Hematopoietic multipotent progenitor cell treated with erythropoietin and hydrocortisone succinate and interleukin-3 and kit ligand, for 6 days (in vitro differentiated cells): ENCODE measurements at regions not wholly inside any gene's neighbourhood (a gene's known extent, or its start where the extent isn't known, plus 50 kb on each side); places are given as distances from the start of the nearest gene placed in this dataset.
A peak's percentile ranks its signal among the peaks of the same experiment; 100 is the strongest.
"Not testable (repeated sequence)": the region's sequence is repeated elsewhere in the genome, so short reads cannot be mapped to it uniquely, and the experiment has no call there.

Source experiments
- DNase-seq: peaks from one replicate; pipeline ENCODE4 v3.0.0-alpha.2; 2015

DNA sequence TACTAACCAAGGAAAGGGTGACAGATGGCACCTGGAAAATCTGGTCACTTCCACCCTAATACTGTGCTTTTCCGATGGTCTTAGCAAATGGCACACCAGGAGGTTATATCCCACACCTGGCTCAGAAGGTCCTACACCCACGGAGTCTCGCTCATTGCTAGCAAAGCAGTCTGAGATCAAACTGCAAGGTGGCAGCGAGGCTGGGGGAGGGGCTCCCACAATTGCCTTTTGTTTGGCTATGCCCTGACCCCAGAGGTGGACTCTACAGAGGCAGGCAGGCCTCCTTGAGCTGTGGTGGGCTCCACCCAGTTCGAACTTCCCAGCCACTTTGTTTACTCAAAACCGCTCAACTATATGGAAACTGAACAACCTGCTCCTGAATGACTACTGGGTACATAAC, 50.3 kb upstream of the UGT2B15 start:
- DNase-seq = not testable (repeated sequence)

DNA sequence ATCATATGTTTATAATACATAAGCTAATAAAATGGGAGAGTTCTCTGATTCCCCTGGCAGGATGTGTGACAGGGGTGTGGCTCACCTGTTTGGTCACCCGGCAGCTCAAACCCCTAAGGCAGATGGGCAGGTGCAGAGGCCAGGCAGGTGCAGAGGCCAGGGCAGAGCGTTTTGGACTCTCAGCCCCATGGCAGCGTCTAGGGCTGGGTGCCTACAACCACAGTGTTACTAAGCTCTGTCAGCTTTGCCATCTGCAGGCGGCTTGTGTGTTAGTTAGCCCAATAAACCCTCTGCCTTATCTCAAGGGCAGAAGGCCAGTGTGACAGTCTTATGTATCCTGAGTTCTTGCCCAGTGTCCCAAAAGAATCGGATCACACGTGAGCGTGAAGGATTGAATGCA, 54.0 kb upstream of the UGT2B15 start:
- DNase-seq = no peak

DNA sequence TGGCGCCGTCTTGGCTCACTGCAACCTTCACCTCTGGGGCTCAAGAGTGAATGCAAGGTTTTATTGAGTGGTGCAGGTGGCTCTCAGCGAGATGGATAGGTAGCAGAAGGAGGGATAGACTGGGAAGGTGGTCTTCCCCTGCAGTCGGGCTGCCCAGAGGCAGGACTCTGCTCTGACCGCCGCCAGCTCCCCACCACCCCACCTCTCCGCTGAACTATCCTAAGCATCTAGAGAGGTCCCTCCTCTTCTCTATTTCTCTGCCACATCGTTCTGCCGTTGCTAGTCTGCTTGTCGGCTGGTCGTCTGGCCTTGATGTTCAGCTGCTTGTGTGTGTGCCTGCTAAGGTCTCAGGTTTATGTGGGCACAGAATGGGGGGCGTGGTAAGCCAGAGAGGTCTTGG, 54.5 kb upstream of the UGT2B15 start:
- DNase-seq = no peak

DNA sequence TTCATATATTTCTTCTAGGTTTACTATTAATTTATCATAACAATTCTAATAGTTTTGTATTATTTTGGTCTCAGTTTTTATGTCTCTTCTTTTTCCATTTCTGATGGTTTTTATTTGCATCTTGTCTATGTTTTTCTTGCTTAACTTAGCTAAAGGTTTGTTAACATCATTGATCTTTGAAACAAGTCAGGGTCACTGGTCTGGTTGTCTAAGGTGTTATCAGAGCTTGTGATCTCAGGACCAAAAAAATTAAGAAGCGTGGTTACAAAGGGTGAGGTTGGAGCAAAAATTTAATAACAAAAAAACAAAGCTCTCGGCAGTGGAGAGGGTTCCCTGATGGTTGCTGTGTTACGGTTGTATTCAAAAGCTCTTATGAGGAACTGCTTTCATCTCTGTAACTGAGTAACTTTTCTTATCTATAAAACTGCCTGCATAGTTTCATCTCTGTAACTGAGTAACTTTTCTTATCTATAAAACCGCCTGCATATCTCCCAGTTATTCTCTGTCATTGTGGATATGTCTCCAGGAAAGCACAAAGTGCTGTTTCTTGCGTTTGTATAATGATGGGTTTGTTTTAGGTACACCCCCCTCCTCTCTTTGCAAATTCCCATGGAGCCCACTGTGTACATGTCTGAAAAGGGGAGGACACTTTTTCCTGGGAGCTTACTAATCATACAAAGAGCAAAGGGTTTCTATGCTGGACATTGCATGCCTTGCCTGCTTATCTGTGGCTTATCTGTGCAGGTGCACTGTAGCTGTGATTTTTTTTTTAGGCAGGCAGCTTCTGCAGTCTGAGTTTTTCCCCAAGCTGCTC, 62.4 kb upstream of the UGT2B15 start:
- peak; percentile 52 for DNase-seq

DNA sequence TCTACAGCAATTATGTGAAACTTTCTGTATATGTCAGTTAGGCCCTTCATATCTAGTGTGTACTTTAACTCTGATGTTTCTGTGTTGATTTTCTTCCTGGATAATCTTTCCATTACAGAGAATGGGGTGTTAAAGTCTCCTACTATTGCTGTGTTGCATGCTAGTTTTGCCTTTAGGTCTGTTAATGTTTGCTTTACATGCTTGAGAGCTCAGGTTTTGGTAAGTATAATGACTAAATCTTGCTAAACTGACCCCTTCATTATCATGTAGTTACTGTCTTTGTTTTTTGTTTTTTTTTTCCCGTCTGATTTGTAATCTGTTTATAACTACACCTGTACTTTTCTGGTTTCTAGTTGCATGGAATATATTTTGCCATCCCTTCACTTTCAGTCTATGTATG, 63.6 kb upstream of the UGT2B15 start:
- DNase-seq = no peak

DNA sequence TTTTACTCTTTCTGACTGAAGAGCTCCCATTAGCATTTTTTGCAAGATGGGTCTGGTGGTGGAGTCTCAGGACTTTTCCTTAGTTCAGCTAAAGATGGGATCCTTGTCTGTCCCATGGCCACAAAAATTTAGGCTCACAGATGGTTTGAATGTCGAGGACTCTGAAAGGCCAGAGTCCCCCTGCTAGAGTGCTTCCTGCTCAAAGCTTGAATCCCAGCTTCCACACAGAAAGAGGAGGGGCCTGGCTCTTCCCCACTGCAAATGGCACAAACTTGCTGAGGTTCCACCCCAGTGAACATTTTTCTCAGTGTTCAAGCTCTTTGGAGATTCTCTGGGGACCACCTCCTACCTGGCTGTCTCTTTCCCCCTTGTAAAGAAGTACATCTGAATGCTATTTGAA, 64.7 kb upstream of the UGT2B15 start:
- no peak for DNase-seq

DNA sequence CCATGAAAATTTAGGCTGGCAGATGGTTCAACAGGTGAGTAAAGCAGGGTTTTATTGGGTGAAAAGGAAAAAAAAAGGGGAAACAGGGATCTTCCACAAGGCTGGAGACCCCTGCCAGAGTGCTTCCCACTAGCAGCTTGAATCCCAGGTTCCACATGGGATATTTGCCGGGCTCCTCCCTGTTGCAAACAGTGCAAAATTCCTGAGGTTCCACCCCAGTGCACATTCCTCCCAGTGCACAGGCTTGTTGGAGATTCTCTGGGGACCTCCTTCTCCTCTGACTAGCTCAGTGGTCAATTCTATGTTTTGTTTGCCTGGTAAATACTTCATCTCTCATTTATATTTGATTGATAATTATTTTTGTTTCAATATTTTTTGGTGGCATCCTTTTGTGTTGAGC, 66.4 kb upstream of the UGT2B15 start:
- no peak for DNase-seq

DNA sequence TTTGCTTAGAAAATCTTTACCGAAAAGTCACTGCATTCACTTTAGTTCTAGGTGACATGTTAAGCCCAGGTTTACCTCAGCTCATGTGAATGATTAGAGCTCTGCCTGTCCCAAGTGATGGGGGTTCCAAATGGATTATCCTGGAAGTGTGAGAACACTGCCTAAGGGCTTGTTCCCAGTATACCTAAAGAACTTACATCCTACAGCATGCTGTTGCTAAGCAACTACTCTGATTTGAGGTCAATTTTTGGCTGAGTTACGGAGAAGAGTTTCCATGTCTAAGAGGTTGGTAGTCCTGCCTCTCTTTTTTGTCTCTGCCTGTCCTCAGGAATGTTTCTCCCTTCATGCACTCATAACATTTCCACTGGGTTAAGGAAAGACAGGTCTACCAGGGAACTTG, 67.6 kb upstream of the UGT2B15 start:
- no peak for DNase-seq

DNA sequence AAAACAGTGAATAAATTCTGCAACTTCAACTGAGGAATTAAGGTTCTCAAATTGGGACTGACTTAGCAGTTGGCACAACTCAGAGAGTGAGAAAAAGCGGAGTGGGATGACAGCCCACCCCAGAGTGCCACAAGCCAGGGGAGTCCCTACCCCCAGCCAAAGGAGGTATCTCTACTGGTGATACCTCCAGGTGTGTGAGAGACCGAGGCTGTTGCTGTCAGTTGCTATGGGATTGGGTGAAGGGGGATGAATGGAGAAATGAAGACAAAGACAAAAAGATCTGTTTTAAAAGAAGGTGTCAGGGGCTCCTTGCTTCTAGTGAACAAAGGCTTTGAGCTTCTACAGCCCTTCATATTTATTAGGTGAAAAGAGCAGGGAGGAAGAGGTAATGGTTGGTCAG, 71.4 kb upstream of the UGT2B10 start:
- no peak for DNase-seq

DNA sequence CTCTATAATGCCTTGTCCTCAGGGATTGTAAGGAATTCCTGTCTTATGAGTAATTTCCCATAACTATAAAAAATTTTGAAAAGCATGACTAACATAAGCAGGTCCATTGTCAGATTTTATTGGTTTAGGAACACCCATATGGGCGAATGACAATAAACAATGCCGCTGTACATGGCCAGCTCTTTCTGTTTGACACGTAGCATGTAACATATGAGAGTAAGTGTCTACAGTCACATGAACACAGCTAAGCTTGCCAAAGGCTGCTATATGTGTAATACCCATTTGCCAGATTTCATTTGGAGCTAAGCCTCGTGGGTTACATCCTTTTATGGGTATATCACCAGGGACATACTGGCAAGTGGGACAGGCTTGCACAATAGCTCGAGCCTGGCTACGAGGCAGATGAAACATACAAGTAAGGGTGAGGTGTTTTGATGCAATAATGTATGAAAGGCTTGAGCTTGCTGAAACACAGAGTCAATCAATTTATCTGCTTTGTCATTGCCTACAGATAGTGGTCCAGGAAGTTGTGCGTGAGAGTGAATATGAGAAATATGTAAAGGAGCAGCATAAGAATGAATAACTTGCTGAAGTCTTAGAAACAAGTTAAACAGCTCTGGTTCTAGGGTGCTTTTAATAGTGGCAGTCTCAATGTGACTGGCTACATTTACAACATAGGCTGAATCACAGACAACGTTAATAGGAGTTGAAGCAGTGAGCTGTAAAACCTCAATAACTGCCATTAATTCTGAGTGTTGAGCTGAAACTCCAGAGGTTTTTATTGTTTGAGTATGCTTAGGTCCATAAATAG, 67.4 kb upstream of the UGT2B10 start:
- DNase-seq = peak; percentile 2

DNA sequence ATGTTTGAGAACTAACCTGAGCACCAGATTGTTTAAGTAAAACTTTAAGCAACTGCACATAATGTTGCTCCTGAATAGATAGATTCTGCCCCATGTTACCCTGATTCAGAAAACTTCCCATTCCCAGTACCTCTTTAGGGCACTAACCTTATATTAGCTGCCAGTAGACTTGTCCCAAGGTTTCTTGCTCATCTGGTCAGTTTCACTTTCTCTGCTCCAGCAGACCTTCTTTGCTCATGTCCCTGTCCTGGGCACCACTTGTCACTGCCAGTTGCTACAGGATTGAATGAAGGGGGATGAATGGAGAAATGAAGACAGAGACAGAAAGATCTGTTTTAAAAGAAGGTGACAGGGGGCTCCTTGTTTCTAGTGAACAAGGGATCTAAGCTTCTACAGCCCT, 65.2 kb upstream of the UGT2B10 start:
- DNase-seq = no peak

DNA sequence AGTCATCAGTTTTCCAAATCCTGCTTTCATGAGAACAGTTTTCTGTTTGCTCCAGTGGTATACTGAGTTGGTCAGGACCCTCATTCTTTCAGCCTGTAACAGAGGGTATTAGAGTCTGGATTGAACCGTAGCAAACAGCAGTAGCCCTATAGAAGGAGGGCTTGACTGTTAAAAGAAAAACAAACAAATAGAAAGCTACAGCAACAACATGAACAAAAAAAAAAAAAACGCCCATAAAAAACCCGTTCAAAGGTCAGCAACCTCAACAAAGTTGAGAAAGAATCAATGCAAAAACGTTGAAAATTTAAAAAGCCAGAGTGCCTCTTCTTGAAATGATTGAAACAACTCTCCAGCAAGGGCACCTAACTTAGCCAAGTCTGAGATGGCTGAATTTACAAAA, 64.7 kb upstream of the UGT2B10 start:
- DNase-seq = no peak

DNA sequence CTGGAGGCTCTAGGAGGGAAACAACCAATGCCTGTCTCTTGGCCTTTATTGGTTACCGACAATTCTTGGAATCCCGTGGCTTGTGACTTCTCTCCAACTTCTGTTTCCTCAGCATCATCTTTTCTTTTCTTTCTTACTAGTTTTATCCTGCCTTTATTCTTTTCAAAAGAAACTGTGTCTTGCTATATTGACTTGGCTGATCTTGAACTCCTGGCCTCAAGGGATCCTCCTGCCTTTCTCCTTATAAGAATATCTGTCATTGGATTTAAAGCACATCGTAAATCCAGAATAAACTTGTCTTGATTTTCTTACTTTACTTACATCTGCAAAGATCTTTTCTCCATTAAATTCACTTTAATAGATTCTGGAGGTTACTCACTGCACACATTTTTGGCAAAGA, 49.9 kb upstream of the UGT2B10 start:
- no peak for DNase-seq
